Progenitor cell of endocrine pancreas (in vitro differentiated cells): ENCODE measurements at regions not wholly inside any gene's neighbourhood (a gene's known extent, or its start where the extent isn't known, plus 50 kb on each side); places are given as distances from the start of the nearest gene placed in this dataset.

Experiments used
- DNase-seq: peaks from one replicate; pipeline ENCODE4 v3.0.0; 2021; ENCODE audit warnings: low spot score; ENCODE audit not compliant: unreplicated experiment
- H3K27ac Mint-ChIP-seq: 2 replicates; pipeline ENCODE4 v1.8.0; 2021; ENCODE audit warnings: mild to moderate bottlenecking, moderate library complexity, mixed read lengths
- H3K27me3 Mint-ChIP-seq: 2 replicates; pipeline ENCODE4 v1.8.0; 2021; ENCODE audit warnings: mixed read lengths
- H3K36me3 Mint-ChIP-seq: 2 replicates; pipeline ENCODE4 v1.8.0; 2022; ENCODE audit warnings: mixed read lengths; ENCODE audit not compliant: insufficient read depth
- H3K4me1 Mint-ChIP-seq: 2 replicates; pipeline ENCODE4 v1.8.0; 2021; ENCODE audit warnings: low read depth, mixed read lengths
- H3K4me3 Mint-ChIP-seq: 2 replicates; pipeline ENCODE4 v1.8.0; 2021; ENCODE audit warnings: low read depth, mild to moderate bottlenecking, moderate library complexity, mixed read lengths
- H3K9me3 Mint-ChIP-seq: 2 replicates; pipeline ENCODE4 v1.8.0; 2021; ENCODE audit warnings: low read depth, mixed read lengths
- TF ChIP-seq, protein P1 (sequence below): fragments of 200-600 bp; sonication (generic); IDR thresholded peaks from one replicate; pipeline ENCODE4 v1.5.0; 2021; ENCODE audit warnings: antibody characterized with exemption, mild to moderate bottlenecking; ENCODE audit not compliant: unreplicated experiment

DNA sequence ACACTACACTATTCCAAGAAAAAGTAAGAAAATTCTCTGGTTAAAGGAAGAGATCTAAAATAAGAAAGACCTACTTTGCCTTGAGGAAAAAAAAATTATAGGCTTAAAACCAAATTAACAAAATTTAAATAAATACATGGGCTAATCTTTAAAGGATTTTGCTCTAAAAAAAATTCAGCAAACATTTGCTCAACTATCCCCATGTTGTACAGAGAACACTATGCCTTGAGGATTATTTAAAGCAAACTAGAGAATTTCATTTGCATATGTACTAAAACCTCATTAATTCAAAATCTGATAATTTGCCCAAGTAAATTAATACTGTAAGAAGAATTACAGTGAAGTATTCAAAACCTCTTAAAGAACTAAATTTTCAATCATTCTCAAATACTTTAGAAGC lies 71.6 kb upstream of the KCNIP4 start:
- Mint-ChIP-seq H3K4me1 (no peaks in the 10 kb centered on the region), H3K9me3 (no peaks in the 10 kb centered on the region), H3K27ac (no peak overlapping the region), H3K36me3 (no peaks in the 10 kb centered on the region), H3K4me3 (no peak overlapping the region), H3K27me3 (no peaks in the 10 kb centered on the region)
- DNase-seq = no peak
- TF ChIP-seq, protein P1, sequence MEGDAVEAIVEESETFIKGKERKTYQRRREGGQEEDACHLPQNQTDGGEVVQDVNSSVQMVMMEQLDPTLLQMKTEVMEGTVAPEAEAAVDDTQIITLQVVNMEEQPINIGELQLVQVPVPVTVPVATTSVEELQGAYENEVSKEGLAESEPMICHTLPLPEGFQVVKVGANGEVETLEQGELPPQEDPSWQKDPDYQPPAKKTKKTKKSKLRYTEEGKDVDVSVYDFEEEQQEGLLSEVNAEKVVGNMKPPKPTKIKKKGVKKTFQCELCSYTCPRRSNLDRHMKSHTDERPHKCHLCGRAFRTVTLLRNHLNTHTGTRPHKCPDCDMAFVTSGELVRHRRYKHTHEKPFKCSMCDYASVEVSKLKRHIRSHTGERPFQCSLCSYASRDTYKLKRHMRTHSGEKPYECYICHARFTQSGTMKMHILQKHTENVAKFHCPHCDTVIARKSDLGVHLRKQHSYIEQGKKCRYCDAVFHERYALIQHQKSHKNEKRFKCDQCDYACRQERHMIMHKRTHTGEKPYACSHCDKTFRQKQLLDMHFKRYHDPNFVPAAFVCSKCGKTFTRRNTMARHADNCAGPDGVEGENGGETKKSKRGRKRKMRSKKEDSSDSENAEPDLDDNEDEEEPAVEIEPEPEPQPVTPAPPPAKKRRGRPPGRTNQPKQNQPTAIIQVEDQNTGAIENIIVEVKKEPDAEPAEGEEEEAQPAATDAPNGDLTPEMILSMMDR = no peak

GRCh38 chr4:22019676-22020075 lies 71.1 kb upstream of the KCNIP4 start:
- H3K4me3 Mint-ChIP-seq = no peak overlapping the region
- no peak for DNase-seq
- H3K27ac Mint-ChIP-seq = no peak overlapping the region
- H3K36me3 Mint-ChIP-seq = no peaks in the 10 kb centered on the region
- no peaks in the 10 kb centered on the region for H3K4me1 Mint-ChIP-seq
- no peaks in the 10 kb centered on the region for H3K9me3 Mint-ChIP-seq
- no peaks in the 10 kb centered on the region for H3K27me3 Mint-ChIP-seq
- TF ChIP-seq, protein P1 = no peak

GRCh38 chr4:22014222-22014741 lies 65.7 kb upstream of the KCNIP4 start:
- Mint-ChIP-seq H3K27me3 (no peaks in the 10 kb centered on the region), H3K27ac (no peak overlapping the region), H3K36me3 (no peaks in the 10 kb centered on the region), H3K4me3 (no peak overlapping the region), H3K9me3 (no peaks in the 10 kb centered on the region), H3K4me1 (no peaks in the 10 kb centered on the region)
- TF ChIP-seq, protein P1 = no peak
- no peak for DNase-seq

DNA sequence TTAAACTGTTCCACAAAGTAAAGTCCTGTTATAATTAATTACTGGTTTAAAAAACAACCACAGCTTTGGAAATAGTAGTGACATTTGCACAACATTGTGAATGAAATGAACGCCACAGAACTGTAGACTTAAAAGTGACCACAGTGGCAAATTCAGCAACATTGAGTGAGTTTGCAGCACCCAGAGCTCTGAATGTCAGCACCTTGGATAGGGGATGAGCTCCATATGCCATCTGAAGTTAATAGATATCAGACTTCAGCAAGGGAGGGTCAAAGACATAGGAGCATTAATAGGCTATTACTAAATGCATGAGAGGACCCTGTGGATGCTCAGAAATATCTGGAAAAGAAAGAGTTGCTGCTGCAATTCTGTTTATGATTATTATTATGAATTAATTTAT lies 55.3 kb upstream of the KCNIP4 start:
- DNase-seq = no peak
- TF ChIP-seq, protein P1 = no peak
- Mint-ChIP-seq H3K9me3 (peaks cover 11% of the 10 kb centered on the region), H3K27ac (no peak overlapping the region), H3K4me3 (no peak overlapping the region), H3K27me3 (no peaks in the 10 kb centered on the region), H3K36me3 (no peaks in the 10 kb centered on the region), H3K4me1 (no peaks in the 10 kb centered on the region)
